SK-N-SH (cell line): ENCODE measurements at regions not wholly inside any gene's neighbourhood (a gene's known extent, or its start where the extent isn't known, plus 50 kb on each side); places are given as distances from the start of the nearest gene placed in this dataset.

Experiments used
- CHD2 ChIP-seq: fragments of 150-350 bp; IDR thresholded peaks from 2 replicates; pipeline ENCODE4 v1.6.1; 2018; ENCODE audit warnings: low read length; ENCODE audit not compliant: partially characterized antibody
- ELF1 ChIP-seq: IDR thresholded peaks from 2 replicates; pipeline ENCODE4 v1.4.0; 2012
- FOSL2 ChIP-seq: IDR thresholded peaks from 2 replicates; pipeline ENCODE4 v1.4.0; 2012; ENCODE audit warnings: low read depth, mild to moderate bottlenecking, moderate library complexity, borderline replicate concordance
- GABPA ChIP-seq: IDR thresholded peaks from 2 replicates; pipeline ENCODE4 v1.4.0; 2012; ENCODE audit warnings: low read depth, mild to moderate bottlenecking
- IRF3 ChIP-seq: fragments of 150-350 bp; IDR thresholded peaks from 2 replicates; pipeline ENCODE4 v1.6.1; 2016; ENCODE audit warnings: mild to moderate bottlenecking, low read depth, low read length
- NFIC ChIP-seq: IDR thresholded peaks from 2 replicates; pipeline ENCODE4 v1.4.0; 2012; ENCODE audit warnings: borderline replicate concordance
- POLR2AphosphoS5 ChIP-seq: IDR thresholded peaks from 2 replicates; pipeline ENCODE4 v1.6.1; 2012; ENCODE audit warnings: low read depth, low read length
- RFX5 ChIP-seq: IDR thresholded peaks from 2 replicates; pipeline ENCODE4 v1.6.1; 2012; ENCODE audit warnings: mild to moderate bottlenecking, improper control_type of control experiment, low read length
- SIN3A ChIP-seq: IDR thresholded peaks from 2 replicates; pipeline ENCODE4 v1.6.1; 2012; ENCODE audit warnings: low read depth, mild to moderate bottlenecking, low read length, moderate library complexity, borderline replicate concordance
- TAF1 ChIP-seq: IDR thresholded peaks from 2 replicates; pipeline ENCODE4 v1.6.1; 2012; ENCODE audit warnings: low read depth, mild to moderate bottlenecking, low read length, moderate library complexity, borderline replicate concordance
- TEAD4 ChIP-seq: IDR thresholded peaks from 2 replicates; pipeline ENCODE4 v1.4.0; 2012; ENCODE audit warnings: mild to moderate bottlenecking, borderline replicate concordance; ENCODE audit not compliant: insufficient read depth
- TF ChIP-seq, protein P1 (sequence below): fragments of 200-600 bp; sonication (generic); IDR thresholded peaks from 2 replicates; pipeline ENCODE4 v1.6.1; 2017; ENCODE audit warnings: antibody characterized with exemption, mild to moderate bottlenecking, moderate library complexity
- TF ChIP-seq, protein P2 (sequence below): IDR thresholded peaks from 2 replicates; pipeline ENCODE4 v1.4.0; 2012; ENCODE audit warnings: low read depth, borderline replicate concordance
- TF ChIP-seq, protein P3 (sequence below): IDR thresholded peaks from 2 replicates; pipeline ENCODE4 v1.6.1; 2012; ENCODE audit warnings: mild to moderate bottlenecking, low read depth, low read length, moderate library complexity

- TF ChIP-seq IRF3 (no peak), RFX5 (no peak), TEAD4 (no peak), POLR2AphosphoS5 (no peak), ELF1 (no peak), TAF1 (no peak), NFIC (no peak), SIN3A (no peak), GABPA (no peak), FOSL2 (no peak), CHD2 (no peak)
- TF ChIP-seq, protein P1, sequence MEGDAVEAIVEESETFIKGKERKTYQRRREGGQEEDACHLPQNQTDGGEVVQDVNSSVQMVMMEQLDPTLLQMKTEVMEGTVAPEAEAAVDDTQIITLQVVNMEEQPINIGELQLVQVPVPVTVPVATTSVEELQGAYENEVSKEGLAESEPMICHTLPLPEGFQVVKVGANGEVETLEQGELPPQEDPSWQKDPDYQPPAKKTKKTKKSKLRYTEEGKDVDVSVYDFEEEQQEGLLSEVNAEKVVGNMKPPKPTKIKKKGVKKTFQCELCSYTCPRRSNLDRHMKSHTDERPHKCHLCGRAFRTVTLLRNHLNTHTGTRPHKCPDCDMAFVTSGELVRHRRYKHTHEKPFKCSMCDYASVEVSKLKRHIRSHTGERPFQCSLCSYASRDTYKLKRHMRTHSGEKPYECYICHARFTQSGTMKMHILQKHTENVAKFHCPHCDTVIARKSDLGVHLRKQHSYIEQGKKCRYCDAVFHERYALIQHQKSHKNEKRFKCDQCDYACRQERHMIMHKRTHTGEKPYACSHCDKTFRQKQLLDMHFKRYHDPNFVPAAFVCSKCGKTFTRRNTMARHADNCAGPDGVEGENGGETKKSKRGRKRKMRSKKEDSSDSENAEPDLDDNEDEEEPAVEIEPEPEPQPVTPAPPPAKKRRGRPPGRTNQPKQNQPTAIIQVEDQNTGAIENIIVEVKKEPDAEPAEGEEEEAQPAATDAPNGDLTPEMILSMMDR, result no peak
- TF ChIP-seq, protein P2, sequence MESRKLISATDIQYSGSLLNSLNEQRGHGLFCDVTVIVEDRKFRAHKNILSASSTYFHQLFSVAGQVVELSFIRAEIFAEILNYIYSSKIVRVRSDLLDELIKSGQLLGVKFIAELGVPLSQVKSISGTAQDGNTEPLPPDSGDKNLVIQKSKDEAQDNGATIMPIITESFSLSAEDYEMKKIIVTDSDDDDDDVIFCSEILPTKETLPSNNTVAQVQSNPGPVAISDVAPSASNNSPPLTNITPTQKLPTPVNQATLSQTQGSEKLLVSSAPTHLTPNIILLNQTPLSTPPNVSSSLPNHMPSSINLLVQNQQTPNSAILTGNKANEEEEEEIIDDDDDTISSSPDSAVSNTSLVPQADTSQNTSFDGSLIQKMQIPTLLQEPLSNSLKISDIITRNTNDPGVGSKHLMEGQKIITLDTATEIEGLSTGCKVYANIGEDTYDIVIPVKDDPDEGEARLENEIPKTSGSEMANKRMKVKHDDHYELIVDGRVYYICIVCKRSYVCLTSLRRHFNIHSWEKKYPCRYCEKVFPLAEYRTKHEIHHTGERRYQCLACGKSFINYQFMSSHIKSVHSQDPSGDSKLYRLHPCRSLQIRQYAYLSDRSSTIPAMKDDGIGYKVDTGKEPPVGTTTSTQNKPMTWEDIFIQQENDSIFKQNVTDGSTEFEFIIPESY, result no peak
- TF ChIP-seq, protein P3, sequence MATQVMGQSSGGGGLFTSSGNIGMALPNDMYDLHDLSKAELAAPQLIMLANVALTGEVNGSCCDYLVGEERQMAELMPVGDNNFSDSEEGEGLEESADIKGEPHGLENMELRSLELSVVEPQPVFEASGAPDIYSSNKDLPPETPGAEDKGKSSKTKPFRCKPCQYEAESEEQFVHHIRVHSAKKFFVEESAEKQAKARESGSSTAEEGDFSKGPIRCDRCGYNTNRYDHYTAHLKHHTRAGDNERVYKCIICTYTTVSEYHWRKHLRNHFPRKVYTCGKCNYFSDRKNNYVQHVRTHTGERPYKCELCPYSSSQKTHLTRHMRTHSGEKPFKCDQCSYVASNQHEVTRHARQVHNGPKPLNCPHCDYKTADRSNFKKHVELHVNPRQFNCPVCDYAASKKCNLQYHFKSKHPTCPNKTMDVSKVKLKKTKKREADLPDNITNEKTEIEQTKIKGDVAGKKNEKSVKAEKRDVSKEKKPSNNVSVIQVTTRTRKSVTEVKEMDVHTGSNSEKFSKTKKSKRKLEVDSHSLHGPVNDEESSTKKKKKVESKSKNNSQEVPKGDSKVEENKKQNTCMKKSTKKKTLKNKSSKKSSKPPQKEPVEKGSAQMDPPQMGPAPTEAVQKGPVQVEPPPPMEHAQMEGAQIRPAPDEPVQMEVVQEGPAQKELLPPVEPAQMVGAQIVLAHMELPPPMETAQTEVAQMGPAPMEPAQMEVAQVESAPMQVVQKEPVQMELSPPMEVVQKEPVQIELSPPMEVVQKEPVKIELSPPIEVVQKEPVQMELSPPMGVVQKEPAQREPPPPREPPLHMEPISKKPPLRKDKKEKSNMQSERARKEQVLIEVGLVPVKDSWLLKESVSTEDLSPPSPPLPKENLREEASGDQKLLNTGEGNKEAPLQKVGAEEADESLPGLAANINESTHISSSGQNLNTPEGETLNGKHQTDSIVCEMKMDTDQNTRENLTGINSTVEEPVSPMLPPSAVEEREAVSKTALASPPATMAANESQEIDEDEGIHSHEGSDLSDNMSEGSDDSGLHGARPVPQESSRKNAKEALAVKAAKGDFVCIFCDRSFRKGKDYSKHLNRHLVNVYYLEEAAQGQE, result no peak
Measured at GRCh38 chr1:82225421-82226185, 424.9 kb downstream of the ADGRL2 start.
